Peyer's patch (tissue), 4 donors: ENCODE measurements at regions not wholly inside any gene's neighbourhood (a gene's known extent, or its start where the extent isn't known, plus 50 kb on each side); places are given as distances from the start of the nearest gene placed in this dataset.

Source experiments
- CTCF ChIP-seq, 6 experiments: fragments of 450-650 bp in 4 of 6; fragments of 200-600 bp in 2 of 6; sonication (generic) in 1 of 6; IDR thresholded peaks; one replicate each; pipeline ENCODE4 v1.5.1; 2017 to 2019; ENCODE audit warnings: antibody characterized with exemption in 6 of 6, mild to moderate bottlenecking in 3 of 6, moderate library complexity in 1 of 6
- POLR2A ChIP-seq, 2 donors: fragments of 450-650 bp; IDR thresholded peaks; one replicate each; pipeline ENCODE4 v1.5.1; 2017; ENCODE audit warnings: antibody characterized with exemption in 2 of 2, mild to moderate bottlenecking in 2 of 2, moderate library complexity in 2 of 2

- TF ChIP-seq CTCF (IDR thresholded peaks at IDR 0.05): no peak
- TF ChIP-seq POLR2A (IDR thresholded peaks at IDR 0.05): no peak
Measured at GRCh38 chr1:213793482-213794067, 194.2 kb upstream of the PROX1 start.
